ENCODE measurements at regions not wholly inside any gene's neighbourhood (a gene's known extent, or its start where the extent isn't known, plus 50 kb on each side); places are given as distances from the start of the nearest gene placed in this dataset.

DNA sequence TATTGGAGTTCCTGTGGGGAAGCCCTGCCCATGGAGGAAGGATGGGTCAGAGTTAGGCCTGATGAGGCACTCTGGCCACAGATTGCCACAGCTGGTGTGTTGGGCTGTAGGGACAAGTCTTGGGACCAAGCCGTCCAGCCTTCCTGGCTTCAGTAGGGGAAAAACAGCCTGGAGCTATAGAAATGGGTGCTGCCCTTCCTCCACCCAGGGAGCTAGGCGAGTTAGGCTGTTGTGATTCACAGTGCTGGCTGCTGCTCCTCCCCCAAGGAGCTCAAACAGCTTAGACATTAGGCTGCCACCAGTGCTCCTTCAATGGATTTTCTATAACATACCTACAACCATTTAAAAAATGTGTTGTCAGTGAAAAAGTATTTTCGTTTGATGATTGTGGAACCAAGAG is 274.3 kb downstream of the RPL10L start:
- TF ChIP-seq, protein P1, sequence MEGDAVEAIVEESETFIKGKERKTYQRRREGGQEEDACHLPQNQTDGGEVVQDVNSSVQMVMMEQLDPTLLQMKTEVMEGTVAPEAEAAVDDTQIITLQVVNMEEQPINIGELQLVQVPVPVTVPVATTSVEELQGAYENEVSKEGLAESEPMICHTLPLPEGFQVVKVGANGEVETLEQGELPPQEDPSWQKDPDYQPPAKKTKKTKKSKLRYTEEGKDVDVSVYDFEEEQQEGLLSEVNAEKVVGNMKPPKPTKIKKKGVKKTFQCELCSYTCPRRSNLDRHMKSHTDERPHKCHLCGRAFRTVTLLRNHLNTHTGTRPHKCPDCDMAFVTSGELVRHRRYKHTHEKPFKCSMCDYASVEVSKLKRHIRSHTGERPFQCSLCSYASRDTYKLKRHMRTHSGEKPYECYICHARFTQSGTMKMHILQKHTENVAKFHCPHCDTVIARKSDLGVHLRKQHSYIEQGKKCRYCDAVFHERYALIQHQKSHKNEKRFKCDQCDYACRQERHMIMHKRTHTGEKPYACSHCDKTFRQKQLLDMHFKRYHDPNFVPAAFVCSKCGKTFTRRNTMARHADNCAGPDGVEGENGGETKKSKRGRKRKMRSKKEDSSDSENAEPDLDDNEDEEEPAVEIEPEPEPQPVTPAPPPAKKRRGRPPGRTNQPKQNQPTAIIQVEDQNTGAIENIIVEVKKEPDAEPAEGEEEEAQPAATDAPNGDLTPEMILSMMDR (IDR thresholded peaks at IDR 0.05; ENCODE audit: low read depth, low read length, missing input control): no peak
- TF ChIP-seq RAD21 (IDR thresholded peaks at IDR 0.05) (no peak), TAF1 (conservative IDR thresholded peaks at IDR 0.05) (no peak), RXRA (IDR thresholded peaks at IDR 0.05) (no peak), GABPA (IDR thresholded peaks at IDR 0.05 in 1 of 2, conservative IDR thresholded peaks at IDR 0.05 in 1 of 2) (no peak), SP1 (IDR thresholded peaks at IDR 0.05) (no peak), YY1 (IDR thresholded peaks at IDR 0.05) (no peak), FOXA1 (IDR thresholded peaks at IDR 0.05) (no peak), EGR1 (IDR thresholded peaks at IDR 0.05; ENCODE audit: low read depth in 2 of 2) (no peak), FOXA2 (IDR thresholded peaks at IDR 0.05) (no peak)
- TF ChIP-seq, protein P2, sequence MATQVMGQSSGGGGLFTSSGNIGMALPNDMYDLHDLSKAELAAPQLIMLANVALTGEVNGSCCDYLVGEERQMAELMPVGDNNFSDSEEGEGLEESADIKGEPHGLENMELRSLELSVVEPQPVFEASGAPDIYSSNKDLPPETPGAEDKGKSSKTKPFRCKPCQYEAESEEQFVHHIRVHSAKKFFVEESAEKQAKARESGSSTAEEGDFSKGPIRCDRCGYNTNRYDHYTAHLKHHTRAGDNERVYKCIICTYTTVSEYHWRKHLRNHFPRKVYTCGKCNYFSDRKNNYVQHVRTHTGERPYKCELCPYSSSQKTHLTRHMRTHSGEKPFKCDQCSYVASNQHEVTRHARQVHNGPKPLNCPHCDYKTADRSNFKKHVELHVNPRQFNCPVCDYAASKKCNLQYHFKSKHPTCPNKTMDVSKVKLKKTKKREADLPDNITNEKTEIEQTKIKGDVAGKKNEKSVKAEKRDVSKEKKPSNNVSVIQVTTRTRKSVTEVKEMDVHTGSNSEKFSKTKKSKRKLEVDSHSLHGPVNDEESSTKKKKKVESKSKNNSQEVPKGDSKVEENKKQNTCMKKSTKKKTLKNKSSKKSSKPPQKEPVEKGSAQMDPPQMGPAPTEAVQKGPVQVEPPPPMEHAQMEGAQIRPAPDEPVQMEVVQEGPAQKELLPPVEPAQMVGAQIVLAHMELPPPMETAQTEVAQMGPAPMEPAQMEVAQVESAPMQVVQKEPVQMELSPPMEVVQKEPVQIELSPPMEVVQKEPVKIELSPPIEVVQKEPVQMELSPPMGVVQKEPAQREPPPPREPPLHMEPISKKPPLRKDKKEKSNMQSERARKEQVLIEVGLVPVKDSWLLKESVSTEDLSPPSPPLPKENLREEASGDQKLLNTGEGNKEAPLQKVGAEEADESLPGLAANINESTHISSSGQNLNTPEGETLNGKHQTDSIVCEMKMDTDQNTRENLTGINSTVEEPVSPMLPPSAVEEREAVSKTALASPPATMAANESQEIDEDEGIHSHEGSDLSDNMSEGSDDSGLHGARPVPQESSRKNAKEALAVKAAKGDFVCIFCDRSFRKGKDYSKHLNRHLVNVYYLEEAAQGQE (IDR thresholded peaks at IDR 0.05): no peak
- TF ChIP-seq, protein P3, sequence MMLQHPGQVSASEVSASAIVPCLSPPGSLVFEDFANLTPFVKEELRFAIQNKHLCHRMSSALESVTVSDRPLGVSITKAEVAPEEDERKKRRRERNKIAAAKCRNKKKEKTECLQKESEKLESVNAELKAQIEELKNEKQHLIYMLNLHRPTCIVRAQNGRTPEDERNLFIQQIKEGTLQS (IDR thresholded peaks at IDR 0.05): no peak
- TF ChIP-seq, protein P4, sequence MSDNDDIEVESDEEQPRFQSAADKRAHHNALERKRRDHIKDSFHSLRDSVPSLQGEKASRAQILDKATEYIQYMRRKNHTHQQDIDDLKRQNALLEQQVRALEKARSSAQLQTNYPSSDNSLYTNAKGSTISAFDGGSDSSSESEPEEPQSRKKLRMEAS (IDR thresholded peaks at IDR 0.05): no peak
- TF ChIP-seq, protein P5, sequence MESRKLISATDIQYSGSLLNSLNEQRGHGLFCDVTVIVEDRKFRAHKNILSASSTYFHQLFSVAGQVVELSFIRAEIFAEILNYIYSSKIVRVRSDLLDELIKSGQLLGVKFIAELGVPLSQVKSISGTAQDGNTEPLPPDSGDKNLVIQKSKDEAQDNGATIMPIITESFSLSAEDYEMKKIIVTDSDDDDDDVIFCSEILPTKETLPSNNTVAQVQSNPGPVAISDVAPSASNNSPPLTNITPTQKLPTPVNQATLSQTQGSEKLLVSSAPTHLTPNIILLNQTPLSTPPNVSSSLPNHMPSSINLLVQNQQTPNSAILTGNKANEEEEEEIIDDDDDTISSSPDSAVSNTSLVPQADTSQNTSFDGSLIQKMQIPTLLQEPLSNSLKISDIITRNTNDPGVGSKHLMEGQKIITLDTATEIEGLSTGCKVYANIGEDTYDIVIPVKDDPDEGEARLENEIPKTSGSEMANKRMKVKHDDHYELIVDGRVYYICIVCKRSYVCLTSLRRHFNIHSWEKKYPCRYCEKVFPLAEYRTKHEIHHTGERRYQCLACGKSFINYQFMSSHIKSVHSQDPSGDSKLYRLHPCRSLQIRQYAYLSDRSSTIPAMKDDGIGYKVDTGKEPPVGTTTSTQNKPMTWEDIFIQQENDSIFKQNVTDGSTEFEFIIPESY (IDR thresholded peaks at IDR 0.05): no peak

All from liver (tissue), 3 donors.